IMR-90 (cell line): ENCODE measurements at regions not wholly inside any gene's neighbourhood (a gene's known extent, or its start where the extent isn't known, plus 50 kb on each side); places are given as distances from the start of the nearest gene placed in this dataset.

ENCODE experiments used
- ATAC-seq: fragments of 200-7000 bp; cut with Tn5 transposase; 2 replicates; pipeline ENCODE4 v1.9.1; 2020; ENCODE audit warnings: low read depth, mild to moderate bottlenecking, moderate library complexity
- BruUV-seq: library from RNA; stranded (reverse); fragments of 400-500 nt; replicated peaks from 2 replicates; lab custom pipeline; 2021; lab: Mats Ljungman, UMichigan
- CTCF ChIA-PET: fragments of 300-600 bp; formaldehyde crosslinking; extraction: SDS; loops from one replicate; lab custom pipeline; 2021; ENCODE audit warnings: antibody characterized with exemption; lab: Yijun Ruan, JAX
- POLR2A ChIA-PET: fragments of 300-600 bp; sonication (Branson Sonifier 250); formaldehyde crosslinking; loops from one replicate; lab custom pipeline; 2022; ENCODE audit warnings: antibody characterized with exemption; ENCODE audit not compliant: unreplicated experiment; lab: Charles Lee
- DNase-seq: peaks from one replicate; pipeline ENCODE4 v3.0.0; 2013
- H2AFZ ChIP-seq: replicated peaks from 2 replicates; pipeline ENCODE3; 2013; ENCODE audit warnings: low read length, mild to moderate bottlenecking; ENCODE audit not compliant: poor library complexity
- H2AK5ac ChIP-seq: 2 replicates; pipeline ENCODE4 v1.6.1; 2013; ENCODE audit warnings: low read depth, low read length, inconsistent platforms
- H2AK9ac ChIP-seq: replicated peaks from 2 replicates; pipeline ENCODE3; 2013; ENCODE audit warnings: mild to moderate bottlenecking, low read depth, low read length, moderate library complexity; ENCODE audit not compliant: poor library complexity
- H2BK120ac ChIP-seq: 2 replicates; pipeline ENCODE4 v1.6.1; 2013; ENCODE audit warnings: low read depth, low read length, inconsistent platforms
- H2BK15ac ChIP-seq: 3 replicates; pipeline ENCODE4 v1.6.1; 2013; ENCODE audit warnings: low read depth, low read length, inconsistent platforms
- H2BK20ac ChIP-seq: 2 replicates; pipeline ENCODE4 v1.6.1; 2013; ENCODE audit warnings: low read depth, mild to moderate bottlenecking, inconsistent platforms, low read length, moderate library complexity
- H2BK5ac ChIP-seq: 2 replicates; pipeline ENCODE4 v1.6.1; 2013; ENCODE audit warnings: mild to moderate bottlenecking, low read depth, low read length, inconsistent platforms; ENCODE audit not compliant: poor library complexity, severe bottlenecking
- H3K14ac ChIP-seq: replicated peaks from 2 replicates; pipeline ENCODE4 v1.6.1; 2013; ENCODE audit warnings: low read depth, low read length, inconsistent platforms
- H3K18ac ChIP-seq: 2 replicates; pipeline ENCODE4 v1.6.1; 2013; ENCODE audit warnings: low read depth, low read length, control low read depth
- H3K23ac ChIP-seq: 2 replicates; pipeline ENCODE4 v1.6.1; 2013; ENCODE audit warnings: low read depth, low read length, inconsistent platforms
- H3K27ac ChIP-seq: 2 replicates; pipeline ENCODE4 v1.5.1; 2013; ENCODE audit warnings: mild to moderate bottlenecking, control low read depth, low read length; ENCODE audit not compliant: insufficient read depth
- H3K27me3 ChIP-seq: 2 replicates; pipeline ENCODE4 v1.6.1; 2013; ENCODE audit warnings: low read length; ENCODE audit not compliant: control insufficient read depth, insufficient read depth
- H3K36me3 ChIP-seq: 2 replicates; pipeline ENCODE4 v1.6.1; 2013; ENCODE audit warnings: low read length, mixed read lengths; ENCODE audit not compliant: control insufficient read depth, insufficient read depth
- H3K4ac ChIP-seq: 2 replicates; pipeline ENCODE4 v1.6.1; 2013; ENCODE audit warnings: low read depth, low read length, inconsistent platforms
- H3K4me1 ChIP-seq: 2 replicates; pipeline ENCODE4 v1.6.1; 2013; ENCODE audit warnings: low read length, mixed read lengths; ENCODE audit not compliant: control insufficient read depth, insufficient read depth
- H3K4me2 ChIP-seq: 2 replicates; pipeline ENCODE4 v1.6.1; 2013; ENCODE audit warnings: low read depth, mild to moderate bottlenecking, control low read depth, low read length, moderate library complexity
- H3K4me3 ChIP-seq: 2 replicates; pipeline ENCODE4 v1.5.1; 2013; ENCODE audit warnings: low read depth, mild to moderate bottlenecking, control low read depth, low read length, moderate library complexity; ENCODE audit not compliant: insufficient read depth
- H3K56ac ChIP-seq: 2 replicates; pipeline ENCODE4 v1.6.1; 2013; ENCODE audit warnings: low read length, inconsistent platforms; ENCODE audit not compliant: insufficient read depth; ENCODE audit errors: extremely low read depth
- H3K79me1 ChIP-seq, 2 experiments: 2 replicates each; pipeline ENCODE4 v1.6.1; 2013; ENCODE audit warnings: low read length in 2 of 2, inconsistent platforms in 1 of 2, low read depth in 1 of 2
- H3K9ac ChIP-seq: 2 replicates; pipeline ENCODE4 v1.6.1; 2013; ENCODE audit warnings: low read depth, low read length, control low read depth
- H3K9me1 ChIP-seq: 2 replicates; pipeline ENCODE4 v1.6.1; 2013; ENCODE audit warnings: low read length, inconsistent platforms; ENCODE audit not compliant: insufficient read depth
- H3K9me3 ChIP-seq: 2 replicates; pipeline ENCODE4 v1.6.1; 2013; ENCODE audit warnings: low read length; ENCODE audit not compliant: control insufficient read depth, insufficient read depth
- H4K20me1 ChIP-seq: 2 replicates; pipeline ENCODE4 v1.6.1; 2013; ENCODE audit warnings: low read length, inconsistent platforms; ENCODE audit not compliant: insufficient read depth
- H4K5ac ChIP-seq: 2 replicates; pipeline ENCODE4 v1.6.1; 2013; ENCODE audit warnings: mild to moderate bottlenecking, low read depth, low read length, control low read depth
- H4K8ac ChIP-seq, 2 experiments: 2 replicates each; pipeline ENCODE4 v1.6.1; 2013; ENCODE audit warnings: low read depth in 2 of 2, low read length in 2 of 2, control low read depth in 1 of 2, inconsistent platforms in 1 of 2
- H4K91ac ChIP-seq: 2 replicates; pipeline ENCODE4 v1.6.1; 2013; ENCODE audit warnings: low read depth, low read length, inconsistent platforms; ENCODE audit not compliant: insufficient read depth
- BHLHE40 ChIP-seq: fragments of 150-350 bp; IDR thresholded peaks from 2 replicates; pipeline ENCODE4 v1.6.1; 2016; ENCODE audit warnings: mild to moderate bottlenecking, low read depth, low read length
- CEBPB ChIP-seq: IDR thresholded peaks from 2 replicates; pipeline ENCODE4 v1.6.1; 2012; ENCODE audit warnings: low read depth, low read length, improper control_type of control experiment
- CHD1 ChIP-seq: IDR thresholded peaks from 2 replicates; pipeline ENCODE4 v1.6.1; 2012; ENCODE audit warnings: low read depth, low read length, improper control_type of control experiment
- FOS ChIP-seq: fragments of 150-350 bp; IDR thresholded peaks from 2 replicates; pipeline ENCODE4 v1.6.1; 2016; ENCODE audit warnings: low read depth, low read length
- MAFK ChIP-seq: IDR thresholded peaks from 2 replicates; pipeline ENCODE4 v1.6.1; 2012; ENCODE audit warnings: low read depth, low read length, improper control_type of control experiment
- MAZ ChIP-seq: IDR thresholded peaks from 2 replicates; pipeline ENCODE4 v1.6.1; 2012; ENCODE audit warnings: low read depth, mild to moderate bottlenecking, low read length, improper control_type of control experiment, moderate library complexity, borderline replicate concordance
- MXI1 ChIP-seq: IDR thresholded peaks from 2 replicates; pipeline ENCODE4 v1.6.1; 2012; ENCODE audit warnings: low read depth, mild to moderate bottlenecking, low read length, moderate library complexity, borderline replicate concordance
- NFE2L2 ChIP-seq: fragments of 150-350 bp; IDR thresholded peaks from 2 replicates; pipeline ENCODE4 v1.6.1; 2016; ENCODE audit warnings: low read depth, mild to moderate bottlenecking, low read length
- POLR2A ChIP-seq: IDR thresholded peaks from 2 replicates; pipeline ENCODE4 v1.6.1; 2012; ENCODE audit warnings: mild to moderate bottlenecking, low read depth, low read length
- RAD21 ChIP-seq: IDR thresholded peaks from 2 replicates; pipeline ENCODE4 v1.6.1; 2012; ENCODE audit warnings: low read length, improper control_type of control experiment
- RCOR1 ChIP-seq: IDR thresholded peaks from 2 replicates; pipeline ENCODE4 v1.6.1; 2012; ENCODE audit warnings: mild to moderate bottlenecking, low read length, improper control_type of control experiment; ENCODE audit not compliant: insufficient replicate concordance
- RFX5 ChIP-seq: IDR thresholded peaks from 2 replicates; pipeline ENCODE4 v1.8.0; 2012; ENCODE audit warnings: low read depth, mild to moderate bottlenecking, low read length, moderate library complexity
- SMC3 ChIP-seq: fragments of 150-350 bp; IDR thresholded peaks from 2 replicates; pipeline ENCODE4 v1.6.1; 2016; ENCODE audit warnings: low read depth, mild to moderate bottlenecking, antibody characterized with exemption, low read length, moderate library complexity
- WGBS, 2 experiments: methylation state at CpG; one replicate each; pipeline versions ENCODE4 v1.1.5 to v1.1.7; 2013; ENCODE audit warnings: missing lambda C conversion rate in 2 of 2; ENCODE audit not compliant: insufficient read length in 1 of 2; ENCODE audit errors: extremely low coverage in 2 of 2; 5-methylcytosine and 5-hydroxymethylcytosine counted together
- dilution Hi-C: fragments of 300-500 bp; cut with HindIII; formaldehyde crosslinking; loops from one replicate; pipeline ENCODE4 v1.14.3; 2018; ENCODE audit warnings: low sequenced_read_pairs; ENCODE audit not compliant: unreplicated experiment
- in situ Hi-C: fragments of 300-500 bp; cut with MboI; formaldehyde crosslinking; loops from 3 replicates; pipeline ENCODE4 v1.14.3; 2019; ENCODE audit warnings: low sequenced_read_pairs, inconsistent platforms, mixed read lengths
- intact Hi-C: fragments of 100-400 bp; cut with micrococcal nuclease; formaldehyde crosslinking; loops from 2 replicates; pipeline ENCODE4 v1.10.0; 2022
- TF ChIP-seq, protein P1 (sequence below): fragments of 150-350 bp; IDR thresholded peaks from 2 replicates; pipeline ENCODE4 v1.6.1; 2017; ENCODE audit warnings: mild to moderate bottlenecking, antibody characterized with exemption, low read length, low read depth
- TF ChIP-seq, protein P2 (sequence below): fragments of 150-350 bp; IDR thresholded peaks from 2 replicates; pipeline ENCODE4 v1.6.1; 2016; ENCODE audit warnings: low read depth, mild to moderate bottlenecking, low read length, moderate library complexity, borderline replicate concordance
- TF ChIP-seq, protein P3 (sequence below): conservative IDR thresholded peaks from 2 replicates; pipeline ENCODE4 v1.5.1; 2012; ENCODE audit warnings: mild to moderate bottlenecking, low read depth, low read length, improper control_type of control experiment

- TF ChIP-seq NFE2L2 = no peak
- no peak for TF ChIP-seq FOS
- no peak for TF ChIP-seq MXI1
- TF ChIP-seq RAD21 = no peak
- TF ChIP-seq, protein P1, sequence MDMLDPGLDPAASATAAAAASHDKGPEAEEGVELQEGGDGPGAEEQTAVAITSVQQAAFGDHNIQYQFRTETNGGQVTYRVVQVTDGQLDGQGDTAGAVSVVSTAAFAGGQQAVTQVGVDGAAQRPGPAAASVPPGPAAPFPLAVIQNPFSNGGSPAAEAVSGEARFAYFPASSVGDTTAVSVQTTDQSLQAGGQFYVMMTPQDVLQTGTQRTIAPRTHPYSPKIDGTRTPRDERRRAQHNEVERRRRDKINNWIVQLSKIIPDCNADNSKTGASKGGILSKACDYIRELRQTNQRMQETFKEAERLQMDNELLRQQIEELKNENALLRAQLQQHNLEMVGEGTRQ = no peak
- no peak for TF ChIP-seq CHD1
- no peak for TF ChIP-seq BHLHE40
- no peak for TF ChIP-seq RFX5
- TF ChIP-seq MAFK = no peak
- TF ChIP-seq MAZ = no peak
- TF ChIP-seq, protein P2, sequence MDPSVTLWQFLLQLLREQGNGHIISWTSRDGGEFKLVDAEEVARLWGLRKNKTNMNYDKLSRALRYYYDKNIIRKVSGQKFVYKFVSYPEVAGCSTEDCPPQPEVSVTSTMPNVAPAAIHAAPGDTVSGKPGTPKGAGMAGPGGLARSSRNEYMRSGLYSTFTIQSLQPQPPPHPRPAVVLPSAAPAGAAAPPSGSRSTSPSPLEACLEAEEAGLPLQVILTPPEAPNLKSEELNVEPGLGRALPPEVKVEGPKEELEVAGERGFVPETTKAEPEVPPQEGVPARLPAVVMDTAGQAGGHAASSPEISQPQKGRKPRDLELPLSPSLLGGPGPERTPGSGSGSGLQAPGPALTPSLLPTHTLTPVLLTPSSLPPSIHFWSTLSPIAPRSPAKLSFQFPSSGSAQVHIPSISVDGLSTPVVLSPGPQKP = no peak
- TF ChIP-seq CEBPB = no peak
- TF ChIP-seq RCOR1 = no peak
- TF ChIP-seq POLR2A = no peak
- TF ChIP-seq SMC3 = no peak
- TF ChIP-seq, protein P3, sequence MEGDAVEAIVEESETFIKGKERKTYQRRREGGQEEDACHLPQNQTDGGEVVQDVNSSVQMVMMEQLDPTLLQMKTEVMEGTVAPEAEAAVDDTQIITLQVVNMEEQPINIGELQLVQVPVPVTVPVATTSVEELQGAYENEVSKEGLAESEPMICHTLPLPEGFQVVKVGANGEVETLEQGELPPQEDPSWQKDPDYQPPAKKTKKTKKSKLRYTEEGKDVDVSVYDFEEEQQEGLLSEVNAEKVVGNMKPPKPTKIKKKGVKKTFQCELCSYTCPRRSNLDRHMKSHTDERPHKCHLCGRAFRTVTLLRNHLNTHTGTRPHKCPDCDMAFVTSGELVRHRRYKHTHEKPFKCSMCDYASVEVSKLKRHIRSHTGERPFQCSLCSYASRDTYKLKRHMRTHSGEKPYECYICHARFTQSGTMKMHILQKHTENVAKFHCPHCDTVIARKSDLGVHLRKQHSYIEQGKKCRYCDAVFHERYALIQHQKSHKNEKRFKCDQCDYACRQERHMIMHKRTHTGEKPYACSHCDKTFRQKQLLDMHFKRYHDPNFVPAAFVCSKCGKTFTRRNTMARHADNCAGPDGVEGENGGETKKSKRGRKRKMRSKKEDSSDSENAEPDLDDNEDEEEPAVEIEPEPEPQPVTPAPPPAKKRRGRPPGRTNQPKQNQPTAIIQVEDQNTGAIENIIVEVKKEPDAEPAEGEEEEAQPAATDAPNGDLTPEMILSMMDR = no peak
- Histone ChIP-seq H2AK5ac (peak overlapping the region; percentile 48; the same call in 1 of the 2 replicates), H3K56ac (no peak overlapping the region), H3K36me3 (no peaks in the 10 kb centered on the region), H3K4me1 (peaks cover 20% of the 10 kb centered on the region), H4K5ac (no peak overlapping the region), H2BK5ac (no peak overlapping the region), H3K18ac (no peak overlapping the region; the same call in 1 of the 2 replicates), H3K27me3 (no peaks in the 10 kb centered on the region), H3K23ac (no peak overlapping the region), H3K4me2 (no peak overlapping the region), H2BK120ac (no peak overlapping the region), H2BK20ac (no peak overlapping the region), H2AK9ac (no peak overlapping the region), H3K4me3 (no peak overlapping the region), H4K8ac (no peak overlapping the region), H2BK15ac (peak overlapping the region; percentile 56; the same call in 1 of the 3 replicates), H4K20me1 (no peaks in the 10 kb centered on the region), H3K9me3 (no peaks in the 10 kb centered on the region), H4K91ac (no peak overlapping the region), H3K4ac (no peak overlapping the region), H3K27ac (no peak overlapping the region), H2AFZ (no peak overlapping the region), H3K14ac (no peak overlapping the region), H3K79me1 (0 out of 4 replicates have a peak, but pooled peaks cover 0 to 5% of the 10 kb centered on the region in 2 experiments), H3K9ac (no peak overlapping the region), H3K9me1 (peaks cover 11% of the 10 kb centered on the region)
- dilution Hi-C loops = no loop called here
- ChIA-PET POLR2A (no interaction called here), CTCF (no interaction called here)
- ATAC-seq (no peak), DNase-seq (no peak)
- intact Hi-C loops = no loop called here
- in situ Hi-C loops = no loop called here
- no TSS peak for BruUV-seq
- WGBS, 2 experiments = no CpG with 5 or more reads among the region's 2 CpGs
Measured at GRCh38 chr14:51535443-51536044, 116.2 kb upstream of the FRMD6 start.
